ENCODE measurements at regions not wholly inside any gene's neighbourhood (a gene's known extent, or its start where the extent isn't known, plus 50 kb on each side); places are given as distances from the start of the nearest gene placed in this dataset.

GRCh38 chr22:49236541-49237075, 591.1 kb downstream of the BRD1 start:
- H3K9me3 Mint-ChIP-seq = no peaks in the 10 kb centered on the region
- Histone ChIP-seq H3K4me1 (ENCODE audit: control insufficient read depth, insufficient read depth, low read length) (no peaks in the 10 kb centered on the region), H3K9me3 (ENCODE audit: control insufficient read depth, insufficient read depth, low read length) (no peaks in the 10 kb centered on the region), H3K36me3 (ENCODE audit: control insufficient read depth, insufficient read depth, low read length) (no peaks in the 10 kb centered on the region), H3K27me3 (ENCODE audit: control insufficient read depth, insufficient read depth, low read length) (no peaks in the 10 kb centered on the region), H3K4me3 (ENCODE audit: low read length) (no peak overlapping the region), H3K27ac (ENCODE audit: low read length) (no peak overlapping the region)
- no peaks in the 10 kb centered on the region for H3K4me1 Mint-ChIP-seq
- H3K27me3 Mint-ChIP-seq (ENCODE audit: low read depth in 2 of 2) = peaks cover 0 to 2% of the 10 kb centered on the region in 2 donors
- no peak for DNase-seq
- WGBS (ENCODE audit: insufficient coverage) = 82% methylated on average over 11 of the region's 11 CpGs
- intact Hi-C loops (cut with micrococcal nuclease) = no loop called here
- no peak for ATAC-seq
- no peak overlapping the region for H3K27ac Mint-ChIP-seq
- TF ChIP-seq CTCF (IDR thresholded peaks at IDR 0.05) = no peak
- no peaks in the 10 kb centered on the region for H3K36me3 Mint-ChIP-seq
- no peak overlapping the region for H3K4me3 Mint-ChIP-seq

- Histone ChIP-seq H3K27me3 (ENCODE audit: control insufficient read depth, insufficient read depth, low read length) (no peaks in the 10 kb centered on the region), H3K9me3 (ENCODE audit: control insufficient read depth, insufficient read depth, low read length) (no peaks in the 10 kb centered on the region), H3K4me1 (ENCODE audit: control insufficient read depth, insufficient read depth, low read length) (no peaks in the 10 kb centered on the region), H3K4me3 (ENCODE audit: low read length) (no peak overlapping the region), H3K36me3 (ENCODE audit: control insufficient read depth, insufficient read depth, low read length) (no peaks in the 10 kb centered on the region), H3K27ac (ENCODE audit: low read length) (no peak overlapping the region)
- no peak overlapping the region for H3K4me3 Mint-ChIP-seq
- 65% methylated on average over 13 of the region's 13 CpGs for WGBS (ENCODE audit: insufficient coverage)
- ATAC-seq (no peak), DNase-seq (no peak)
- H3K27ac Mint-ChIP-seq = no peak overlapping the region
- intact Hi-C loops (cut with micrococcal nuclease) = no loop called here
- H3K36me3 Mint-ChIP-seq = no peaks in the 10 kb centered on the region
- H3K9me3 Mint-ChIP-seq = no peaks in the 10 kb centered on the region
- H3K27me3 Mint-ChIP-seq (ENCODE audit: low read depth in 2 of 2) = peaks cover 0 to 4% of the 10 kb centered on the region in 2 donors
- TF ChIP-seq CTCF (IDR thresholded peaks at IDR 0.05) = no peak
- H3K4me1 Mint-ChIP-seq = no peaks in the 10 kb centered on the region
Measured at GRCh38 chr22:49235463-49236300, 592.0 kb downstream of the BRD1 start.

GRCh38 chr22:49234459-49234858, 593.2 kb downstream of the BRD1 start:
- ATAC-seq = no peak
- H3K4me1 ChIP-seq (ENCODE audit: control insufficient read depth, insufficient read depth, low read length) = no peaks in the 10 kb centered on the region
- TF ChIP-seq CTCF (IDR thresholded peaks at IDR 0.05) = no peak
- H3K27me3 Mint-ChIP-seq (ENCODE audit: low read depth in 2 of 2) = peaks cover 0 to 3% of the 10 kb centered on the region in 2 donors
- H3K9me3 ChIP-seq (ENCODE audit: control insufficient read depth, insufficient read depth, low read length) = no peaks in the 10 kb centered on the region
- H3K4me1 Mint-ChIP-seq = no peaks in the 10 kb centered on the region
- 85% methylated on average over 3 of the region's 3 CpGs for WGBS (ENCODE audit: insufficient coverage)
- no peaks in the 10 kb centered on the region for H3K27me3 ChIP-seq (ENCODE audit: control insufficient read depth, insufficient read depth, low read length)
- no peaks in the 10 kb centered on the region for H3K36me3 Mint-ChIP-seq
- no peaks in the 10 kb centered on the region for H3K36me3 ChIP-seq (ENCODE audit: control insufficient read depth, insufficient read depth, low read length)
- H3K27ac Mint-ChIP-seq = no peak overlapping the region
- no peak overlapping the region for H3K4me3 Mint-ChIP-seq
- no peak for DNase-seq
- H3K9me3 Mint-ChIP-seq = no peaks in the 10 kb centered on the region
- H3K27ac ChIP-seq (ENCODE audit: low read length) = no peak overlapping the region
- no peak overlapping the region for H3K4me3 ChIP-seq (ENCODE audit: low read length)
- intact Hi-C loops (cut with micrococcal nuclease) = no loop called here
